Neutrophil (primary cell): ENCODE measurements at regions not wholly inside any gene's neighbourhood (a gene's known extent, or its start where the extent isn't known, plus 50 kb on each side); places are given as distances from the start of the nearest gene placed in this dataset.

ENCODE experiments used
- H3K27ac ChIP-seq: fragments of 200-600 bp; sonication (generic); 2 replicates; pipeline ENCODE4 v1.5.1; 2016; ENCODE audit warnings: mild to moderate bottlenecking, moderate library complexity
- H3K27me3 ChIP-seq: fragments of 200-600 bp; sonication (generic); 2 replicates; pipeline ENCODE4 v1.6.0; 2016; ENCODE audit warnings: mild to moderate bottlenecking
- H3K36me3 ChIP-seq: fragments of 200-600 bp; sonication (generic); 2 replicates; pipeline ENCODE4 v1.5.1; 2017
- H3K4me1 ChIP-seq, 2 experiments: fragments of 200-600 bp in 1 of 2; sonication (generic) in 1 of 2; 1 replicate in 1 of 2; 2 replicates in 1 of 2; pipeline versions ENCODE4 v1.5.1 to v1.6.1; 2013 to 2016; ENCODE audit warnings: low read depth in 1 of 2, low read length in 1 of 2, mild to moderate bottlenecking in 1 of 2, moderate library complexity in 1 of 2; ENCODE audit not compliant: control insufficient read depth in 1 of 2, insufficient read depth in 1 of 2
- H3K4me3 ChIP-seq, 2 experiments: fragments of 200-600 bp in 1 of 2; sonication (generic) in 1 of 2; 1 replicate in 1 of 2; 2 replicates in 1 of 2; pipeline ENCODE4 v1.5.1; 2013 to 2016; ENCODE audit warnings: low read depth in 1 of 2, low read length in 1 of 2, mild to moderate bottlenecking in 1 of 2, moderate library complexity in 1 of 2
- H3K9me3 ChIP-seq: fragments of 200-600 bp; sonication (generic); 2 replicates; pipeline ENCODE4 v1.5.1; 2016
- TF ChIP-seq, protein P1 (sequence below): fragments of 200-600 bp; sonication (generic); IDR thresholded peaks from 2 replicates; pipeline ENCODE4 v1.5.1; 2016; ENCODE audit warnings: antibody characterized with exemption

DNA sequence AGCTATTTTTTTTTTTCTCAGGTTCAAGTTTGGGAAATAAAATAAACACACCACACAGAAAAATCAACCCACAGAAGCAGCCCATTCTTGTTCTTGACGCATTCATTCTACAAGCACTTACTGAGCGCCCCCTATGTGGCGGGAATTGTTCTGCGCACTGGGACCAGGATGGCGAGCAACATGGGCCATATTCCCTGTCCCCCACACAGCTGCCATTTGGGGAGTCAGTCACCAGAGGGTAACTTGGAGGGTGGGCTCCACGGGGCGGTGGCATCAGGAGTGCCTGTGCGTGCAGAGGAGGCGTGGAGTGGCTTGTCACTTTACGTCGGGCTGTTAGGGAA, 185.0 kb upstream of the PDE10A start:
- Histone ChIP-seq H3K27me3 (peaks cover 98% of the 10 kb centered on the region), H3K36me3 (no peaks in the 10 kb centered on the region), H3K4me3 (no peak overlapping the region), H3K27ac (no peak overlapping the region), H3K4me1 (no peaks in the 10 kb centered on the region), H3K9me3 (no peaks in the 10 kb centered on the region)
- TF ChIP-seq, protein P1, sequence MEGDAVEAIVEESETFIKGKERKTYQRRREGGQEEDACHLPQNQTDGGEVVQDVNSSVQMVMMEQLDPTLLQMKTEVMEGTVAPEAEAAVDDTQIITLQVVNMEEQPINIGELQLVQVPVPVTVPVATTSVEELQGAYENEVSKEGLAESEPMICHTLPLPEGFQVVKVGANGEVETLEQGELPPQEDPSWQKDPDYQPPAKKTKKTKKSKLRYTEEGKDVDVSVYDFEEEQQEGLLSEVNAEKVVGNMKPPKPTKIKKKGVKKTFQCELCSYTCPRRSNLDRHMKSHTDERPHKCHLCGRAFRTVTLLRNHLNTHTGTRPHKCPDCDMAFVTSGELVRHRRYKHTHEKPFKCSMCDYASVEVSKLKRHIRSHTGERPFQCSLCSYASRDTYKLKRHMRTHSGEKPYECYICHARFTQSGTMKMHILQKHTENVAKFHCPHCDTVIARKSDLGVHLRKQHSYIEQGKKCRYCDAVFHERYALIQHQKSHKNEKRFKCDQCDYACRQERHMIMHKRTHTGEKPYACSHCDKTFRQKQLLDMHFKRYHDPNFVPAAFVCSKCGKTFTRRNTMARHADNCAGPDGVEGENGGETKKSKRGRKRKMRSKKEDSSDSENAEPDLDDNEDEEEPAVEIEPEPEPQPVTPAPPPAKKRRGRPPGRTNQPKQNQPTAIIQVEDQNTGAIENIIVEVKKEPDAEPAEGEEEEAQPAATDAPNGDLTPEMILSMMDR: no peak

DNA sequence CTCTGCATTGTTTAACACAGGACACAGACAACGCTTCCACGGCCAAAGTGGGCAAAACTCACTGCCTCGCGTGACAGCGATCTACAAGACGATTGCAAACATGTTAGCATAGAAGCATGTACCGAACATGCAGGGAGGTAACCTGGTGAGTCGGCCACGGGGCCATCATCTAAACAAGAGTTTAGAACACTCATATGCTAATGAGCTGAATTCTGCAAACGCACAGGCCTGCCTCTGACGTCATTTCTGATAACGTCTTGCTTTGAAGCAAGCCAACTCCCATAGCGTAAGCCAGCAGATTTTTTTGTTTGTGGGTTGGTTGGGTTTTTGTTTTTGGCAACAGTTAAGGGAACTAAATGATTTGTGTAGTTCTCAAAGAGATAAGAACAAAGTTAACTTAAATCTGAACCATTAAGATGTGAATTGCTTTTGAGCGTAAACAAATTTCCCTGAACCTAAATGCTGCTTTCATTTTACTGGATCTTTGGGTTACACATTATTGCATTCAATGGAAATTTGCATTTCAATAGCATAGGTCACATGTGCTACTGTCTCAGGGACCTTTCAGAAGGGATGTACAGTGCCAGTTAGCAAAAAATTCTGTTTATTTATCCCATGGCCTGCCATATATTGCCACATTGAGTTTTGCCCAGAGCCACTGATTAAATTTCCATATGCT, 184.5 kb upstream of the PDE10A start:
- H3K9me3 ChIP-seq: no peaks in the 10 kb centered on the region
- no peaks in the 10 kb centered on the region for H3K36me3 ChIP-seq
- no peak overlapping the region for H3K4me3 ChIP-seq
- TF ChIP-seq, protein P1: no peak
- H3K27ac ChIP-seq: no peak overlapping the region
- H3K27me3 ChIP-seq: peaks cover 98% of the 10 kb centered on the region
- no peaks in the 10 kb centered on the region for H3K4me1 ChIP-seq

DNA sequence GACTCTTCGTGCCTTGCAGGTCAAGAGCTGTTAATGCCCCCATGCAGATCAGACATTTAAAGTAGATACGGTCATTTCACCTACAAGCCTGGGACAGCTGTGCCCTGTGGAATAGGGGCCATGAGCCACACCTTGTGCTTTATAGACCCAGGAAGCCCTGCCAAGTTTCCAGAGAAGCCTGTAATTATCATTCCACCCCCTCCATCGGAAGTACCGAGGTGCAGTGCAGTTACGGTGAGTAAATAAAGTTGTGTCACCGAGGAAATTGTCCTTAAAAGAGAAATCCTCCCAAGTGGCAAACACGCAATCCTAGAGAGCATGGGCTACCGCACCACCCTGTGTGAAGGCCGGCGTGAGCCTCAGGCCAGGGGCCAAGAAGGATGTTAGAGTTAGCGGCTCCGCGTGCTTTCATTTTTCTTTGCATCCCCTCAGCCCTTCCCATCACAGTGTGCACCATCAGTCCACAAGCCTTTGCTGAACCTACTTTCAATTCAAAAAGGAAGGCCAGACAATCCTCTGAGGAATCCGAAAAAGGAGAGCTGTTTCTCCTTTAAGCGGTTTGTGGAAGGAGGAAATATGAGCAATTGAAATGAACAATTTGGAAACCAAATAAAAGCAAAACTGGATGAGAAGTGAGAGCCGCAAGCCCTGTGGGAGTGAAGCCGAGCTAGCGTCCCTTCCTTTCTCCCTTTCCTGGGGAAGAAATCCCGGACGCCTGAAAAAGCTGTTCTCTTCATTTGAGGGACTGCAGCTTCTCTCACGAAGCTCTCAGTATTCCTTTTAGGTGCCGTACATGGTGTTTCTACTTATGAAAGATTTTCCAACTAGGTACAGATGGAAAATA, 183.3 kb upstream of the PDE10A start:
- no peaks in the 10 kb centered on the region for H3K9me3 ChIP-seq
- no peaks in the 10 kb centered on the region for H3K4me1 ChIP-seq
- TF ChIP-seq, protein P1: no peak
- no peak overlapping the region for H3K27ac ChIP-seq
- no peaks in the 10 kb centered on the region for H3K36me3 ChIP-seq
- no peak overlapping the region for H3K4me3 ChIP-seq
- peaks cover 94% of the 10 kb centered on the region for H3K27me3 ChIP-seq

DNA sequence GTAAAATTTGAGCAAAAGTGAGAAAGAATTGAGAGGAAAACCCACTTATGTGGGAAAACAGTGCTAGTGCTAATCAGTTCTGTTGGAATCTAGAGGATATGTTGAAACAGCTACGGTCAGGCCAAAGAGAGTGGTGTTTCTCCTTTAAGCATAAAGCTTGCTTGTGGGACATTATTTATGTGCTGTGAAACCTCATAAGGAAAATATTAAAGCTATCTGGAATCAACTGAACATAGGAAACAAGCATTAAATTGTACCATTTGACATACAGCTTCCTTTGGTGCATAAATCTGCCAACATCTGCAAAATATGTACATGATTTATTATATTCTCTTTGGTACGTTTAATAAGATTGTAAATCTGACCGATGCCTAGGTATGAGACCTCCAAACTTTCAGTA, 182.5 kb upstream of the PDE10A start:
- Histone ChIP-seq H3K27me3 (peaks cover 91% of the 10 kb centered on the region), H3K27ac (no peak overlapping the region), H3K4me1 (no peaks in the 10 kb centered on the region), H3K9me3 (no peaks in the 10 kb centered on the region), H3K36me3 (no peaks in the 10 kb centered on the region), H3K4me3 (no peak overlapping the region)
- TF ChIP-seq, protein P1: no peak

DNA sequence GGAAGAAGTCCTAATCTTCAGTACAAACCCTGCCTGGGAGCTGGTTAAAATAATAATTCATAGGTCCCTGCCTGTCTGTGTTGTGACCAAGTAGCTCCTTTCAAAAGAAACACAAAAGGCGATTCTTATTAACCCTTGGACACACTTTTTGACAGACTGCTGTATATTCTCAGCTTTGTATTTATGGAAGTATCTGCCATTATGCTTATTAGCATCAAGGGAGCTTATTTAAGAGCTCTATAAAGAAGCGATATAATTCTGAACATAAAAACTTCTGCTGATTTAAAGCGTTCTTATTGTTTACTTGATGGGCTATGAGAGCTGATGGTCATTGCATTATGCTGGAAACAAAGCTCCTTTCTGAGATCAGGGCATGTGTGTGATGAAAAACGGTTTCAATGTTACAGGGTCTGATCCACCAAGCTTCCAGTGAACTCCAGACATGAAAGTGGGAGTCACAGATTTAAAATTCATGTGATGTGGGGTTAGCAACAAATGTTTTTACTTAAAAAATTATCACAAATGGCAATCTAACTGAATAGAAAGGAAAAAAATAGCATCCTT, 181.8 kb upstream of the PDE10A start:
- Histone ChIP-seq H3K4me1 (no peaks in the 10 kb centered on the region), H3K36me3 (no peaks in the 10 kb centered on the region), H3K9me3 (no peaks in the 10 kb centered on the region), H3K4me3 (no peak overlapping the region), H3K27ac (no peak overlapping the region), H3K27me3 (peaks cover 85% of the 10 kb centered on the region)
- TF ChIP-seq, protein P1: no peak
